NCI-H1694 treated with DMSO at 0.1 percent for 48 hours (cell line): ENCODE measurements at regions not wholly inside any gene's neighbourhood (a gene's known extent, or its start where the extent isn't known, plus 50 kb on each side); places are given as distances from the start of the nearest gene placed in this dataset.

Source experiments
- DNase-seq: peaks from one replicate; lab custom pipeline; 2025; lab: John Stamatoyannopoulos, UW

- no peak for DNase-seq
These were observed 556.8 kb upstream of the GHITM start for GRCh38 chr10:83582407-83583095.

DNA sequence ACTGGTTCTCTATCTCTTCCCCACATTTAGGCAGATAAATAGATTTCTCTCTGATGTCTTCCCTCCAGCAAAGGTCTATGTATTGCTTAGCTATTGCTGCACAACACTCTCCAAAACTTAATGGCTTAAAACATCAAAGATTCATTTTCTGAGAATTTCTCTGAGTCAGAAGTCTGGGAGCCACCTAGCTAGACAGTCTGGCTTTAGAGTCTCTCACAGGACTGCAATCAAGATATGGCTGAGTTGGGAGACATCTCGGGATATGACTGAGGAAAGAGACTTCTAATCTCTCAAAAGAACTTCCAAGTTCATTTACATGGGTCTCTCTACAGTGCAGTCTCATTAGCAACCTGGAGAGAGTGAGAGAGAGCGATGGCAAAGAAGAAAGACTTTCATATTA is 553.6 kb upstream of the GHITM start:
- DNase-seq = no peak

- no peak for DNase-seq
These were observed 546.9 kb upstream of the GHITM start for GRCh38 chr10:83592337-83592935.

- DNase-seq = no peak
These were observed 535.6 kb upstream of the GHITM start for GRCh38 chr10:83603708-83604107.

GRCh38 chr10:83605783-83606630 is 533.3 kb upstream of the GHITM start:
- DNase-seq = no peak

DNA sequence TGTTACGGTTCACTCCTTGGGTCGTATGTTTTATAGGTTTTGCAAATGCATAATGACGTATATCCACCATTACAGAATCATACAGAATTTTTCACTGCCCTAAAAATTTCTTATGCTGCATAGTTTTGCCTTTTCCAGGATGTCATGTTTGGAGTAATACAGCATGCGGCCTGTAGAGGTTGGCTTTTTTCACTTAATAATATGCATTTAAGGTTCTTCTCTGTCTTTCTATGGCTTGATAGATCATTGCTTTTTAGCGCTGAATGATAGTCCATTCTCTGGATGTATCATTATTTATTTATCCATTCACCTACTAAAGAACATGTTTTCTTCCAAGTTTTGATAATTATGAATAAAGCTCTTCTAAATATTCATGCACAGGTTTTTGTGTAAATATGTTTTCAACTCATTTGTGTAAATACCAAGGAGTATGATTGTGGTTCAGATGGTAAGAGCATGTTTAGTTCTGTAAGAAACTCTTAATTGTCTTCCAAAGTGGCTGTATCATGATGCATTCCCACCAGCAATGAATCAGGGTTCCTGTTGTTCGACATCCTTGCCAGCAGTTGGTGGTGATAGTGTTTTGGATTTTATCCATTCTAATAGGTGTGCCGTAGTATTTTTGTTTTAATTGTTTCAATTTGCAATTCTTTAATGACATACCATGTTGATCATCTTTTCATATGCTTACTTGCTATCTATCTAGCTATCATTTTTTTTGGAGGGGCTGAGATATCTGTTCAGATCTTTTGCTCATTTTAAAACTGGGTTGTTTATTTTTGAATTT is 531.2 kb upstream of the GHITM start:
- no peak for DNase-seq

DNA sequence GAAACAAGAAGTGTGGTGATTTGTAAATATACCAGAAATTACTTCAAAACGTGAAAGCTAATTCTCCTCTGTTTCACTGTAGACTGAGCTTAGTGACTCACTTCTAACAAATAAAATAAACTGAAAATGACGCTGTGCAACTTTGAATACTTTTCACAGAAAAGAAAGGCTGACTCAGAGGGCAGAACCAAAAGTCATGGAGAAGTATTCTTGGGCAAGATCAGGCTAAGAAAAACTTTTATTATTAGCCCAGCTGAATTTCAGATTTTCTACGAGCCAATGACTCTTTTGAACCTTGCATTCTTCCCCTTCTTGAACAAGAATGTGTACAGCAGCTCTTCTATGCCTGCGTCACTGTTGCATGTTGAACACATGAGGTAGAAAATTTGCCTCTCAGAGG is 527.3 kb upstream of the GHITM start:
- DNase-seq = no peak

GRCh38 chr10:83612746-83613145 is 526.6 kb upstream of the GHITM start:
- DNase-seq = no peak

DNA sequence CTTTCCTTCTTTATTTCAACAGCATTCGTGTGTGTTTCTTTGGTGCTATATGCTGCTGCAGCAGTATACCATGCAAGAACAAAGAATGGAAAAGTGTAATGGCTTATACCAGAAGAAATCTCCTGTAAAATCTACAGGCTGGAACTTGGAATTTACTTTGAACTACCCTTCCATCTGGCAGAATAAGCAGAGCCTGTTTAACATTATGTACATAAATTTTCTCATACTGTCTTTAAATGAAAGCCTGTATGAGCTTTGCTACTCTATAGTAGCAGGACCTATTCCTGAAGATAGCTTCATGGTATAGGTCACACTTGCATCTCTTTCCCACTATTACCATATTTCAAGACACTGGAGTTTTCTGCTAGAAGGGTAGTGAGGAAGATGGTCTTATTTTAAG is 522.1 kb upstream of the GHITM start:
- no peak for DNase-seq

DNA sequence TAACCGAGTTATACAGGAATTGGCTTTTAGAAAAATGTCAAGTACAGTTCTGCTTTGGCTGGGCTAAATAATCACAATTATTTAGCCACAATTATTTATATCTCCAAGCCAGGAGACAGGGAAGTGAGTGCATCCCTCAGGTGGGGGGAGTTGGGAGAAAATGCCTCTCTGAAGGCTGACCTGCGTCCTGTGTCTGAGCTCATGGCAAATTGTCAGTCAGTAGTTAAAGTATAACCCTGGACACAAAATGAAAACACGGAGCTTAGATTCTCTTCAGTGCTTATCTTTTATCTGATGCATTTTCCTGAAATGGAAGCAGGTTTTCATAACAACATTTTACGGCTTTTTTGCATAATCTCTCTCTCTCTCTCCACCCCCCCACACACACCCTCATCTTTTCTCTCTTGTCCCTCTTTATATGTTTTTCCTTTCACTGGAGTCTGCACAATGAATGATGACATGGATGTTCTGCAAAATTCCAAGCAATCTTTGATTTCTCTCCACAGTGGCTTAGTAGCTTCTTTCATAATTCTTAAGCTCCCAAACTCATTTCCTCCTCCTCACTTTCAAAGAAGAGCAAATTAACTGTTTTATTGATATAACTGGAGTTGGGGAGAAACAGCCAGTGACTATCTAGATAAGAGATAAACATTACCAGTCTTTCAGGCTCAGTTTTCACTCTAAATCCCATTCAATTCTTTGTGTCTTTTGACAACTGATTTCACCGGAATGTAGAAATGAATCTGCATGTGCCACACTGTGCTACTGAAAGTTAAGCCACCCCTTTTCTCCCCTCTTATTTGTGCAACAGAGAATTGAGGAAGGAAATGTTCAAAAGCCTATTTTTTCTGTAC is 521.4 kb upstream of the GHITM start:
- DNase-seq = no peak

GRCh38 chr10:83625831-83626360 is 513.4 kb upstream of the GHITM start:
- no peak for DNase-seq

DNA sequence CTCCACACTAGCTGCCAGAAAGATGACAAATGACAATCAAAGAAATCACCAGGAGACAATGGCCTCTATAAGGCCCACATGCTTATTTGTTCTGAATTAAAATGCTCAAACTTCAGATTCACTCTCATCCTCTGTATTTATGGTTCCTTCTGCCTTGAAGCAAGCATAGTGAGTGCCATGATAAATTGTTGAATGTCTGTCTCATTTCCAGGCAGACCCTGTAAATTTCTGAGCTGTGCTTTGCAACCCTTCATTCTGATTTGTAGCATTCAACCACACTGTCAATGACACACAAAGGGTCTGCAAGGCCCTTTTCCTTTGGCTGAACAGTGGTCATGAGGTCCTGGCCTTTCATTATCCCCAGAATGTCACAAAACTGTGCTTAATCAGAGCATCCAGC is 506.6 kb upstream of the GHITM start:
- no peak for DNase-seq

GRCh38 chr10:83633547-83633946 is 505.8 kb upstream of the GHITM start:
- DNase-seq = no peak

GRCh38 chr10:83636826-83637225 is 502.5 kb upstream of the GHITM start:
- no peak for DNase-seq

GRCh38 chr10:83647526-83647925 is 491.8 kb upstream of the GHITM start:
- DNase-seq = no peak

DNA sequence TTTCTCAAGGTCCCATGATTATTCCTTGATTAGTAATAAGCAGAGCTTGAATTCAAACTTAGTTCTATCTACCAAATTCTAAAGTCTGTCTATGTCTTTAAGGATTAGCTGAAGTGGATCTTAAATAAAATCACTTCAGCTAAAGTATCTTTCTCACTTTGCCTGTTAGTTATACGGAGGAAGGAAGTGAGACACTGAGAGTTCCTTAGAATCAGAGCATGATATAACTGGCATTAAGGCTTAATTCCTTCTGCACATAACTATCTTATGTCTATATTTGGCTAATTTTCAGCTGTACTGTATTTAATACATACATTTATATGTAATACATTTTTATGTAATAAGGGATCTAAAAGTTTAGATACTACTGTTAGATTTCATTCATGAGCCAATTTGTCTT is 491.1 kb upstream of the GHITM start:
- no peak for DNase-seq

DNA sequence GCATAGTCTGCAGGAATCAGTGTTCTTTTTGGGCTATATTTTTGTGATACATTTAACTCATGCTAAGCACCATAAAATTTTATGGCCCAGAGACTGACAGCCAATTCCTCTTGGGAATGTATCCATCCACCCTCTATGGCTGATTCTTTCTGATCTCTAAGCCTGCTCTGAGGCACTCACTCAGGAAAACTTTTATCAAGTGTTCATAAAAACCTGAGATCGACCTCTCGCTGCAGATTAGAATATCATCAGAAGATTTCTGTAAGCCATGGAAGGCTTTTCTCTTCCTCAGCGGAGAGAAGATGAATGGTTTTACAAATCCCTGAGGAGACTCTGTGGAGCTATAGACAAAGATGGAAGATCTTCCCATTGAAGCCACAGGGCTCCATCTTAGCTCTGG is 489.8 kb upstream of the GHITM start:
- no peak for DNase-seq

DNA sequence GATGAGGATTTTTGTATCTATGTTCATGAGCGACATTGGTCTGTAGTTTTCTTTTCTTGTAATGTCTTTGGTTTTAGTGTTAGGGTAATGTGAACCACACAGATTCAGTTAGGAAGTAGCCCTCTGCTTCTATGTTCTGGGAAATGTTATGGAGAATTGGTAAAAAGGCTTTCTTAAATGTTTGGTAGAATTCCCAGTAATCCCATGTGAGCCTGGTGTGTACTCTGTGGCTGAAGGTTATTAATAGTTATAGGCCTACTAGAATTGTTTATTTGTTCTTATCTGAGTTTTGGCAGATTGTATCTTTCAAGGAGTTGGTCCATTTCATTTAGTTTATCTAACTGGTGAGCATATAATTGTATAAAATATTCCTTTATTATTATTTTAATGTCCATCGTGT is 484.6 kb upstream of the GHITM start:
- no peak for DNase-seq

- no peak for DNase-seq
These were observed 482.4 kb upstream of the GHITM start for GRCh38 chr10:83656924-83657323.

DNA sequence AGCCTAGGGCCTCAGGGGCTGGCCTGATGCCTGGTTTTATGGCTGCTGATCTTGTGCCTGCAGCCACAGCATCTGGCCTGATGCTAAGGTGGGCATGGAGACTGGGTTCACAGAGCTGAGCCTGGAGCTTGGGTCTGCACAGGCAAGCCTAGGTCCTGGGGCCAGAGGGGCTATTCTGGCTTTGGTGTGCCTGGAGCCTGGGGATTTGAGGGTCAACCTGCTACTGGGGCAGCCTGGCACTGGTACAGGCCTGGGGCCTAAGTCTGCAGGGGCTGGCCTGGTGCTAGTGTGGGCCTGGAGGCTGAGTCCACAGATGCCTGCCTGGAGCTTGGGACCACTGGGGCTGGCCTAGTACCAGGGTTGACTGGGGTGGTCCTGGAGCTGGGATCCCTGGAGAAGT is 481.8 kb upstream of the GHITM start:
- DNase-seq = no peak

- no peak for DNase-seq
These were observed 475.4 kb upstream of the GHITM start for GRCh38 chr10:83663918-83664317.
